Urinary bladder (tissue), 3 donors: ENCODE measurements at regions not wholly inside any gene's neighbourhood (a gene's known extent, or its start where the extent isn't known, plus 50 kb on each side); places are given as distances from the start of the nearest gene placed in this dataset.

Experiments used
- DNase-seq: peaks from one replicate; pipeline ENCODE4 v3.0.0-alpha.2; 2015; ENCODE audit errors: extremely low spot score
- H3K27ac ChIP-seq: one replicate; pipeline ENCODE4 v1.5.1; 2013; ENCODE audit warnings: low read depth, mild to moderate bottlenecking, moderate library complexity
- H3K36me3 ChIP-seq: one replicate; pipeline ENCODE4 v1.6.1; 2013; ENCODE audit warnings: mild to moderate bottlenecking, moderate library complexity; ENCODE audit not compliant: insufficient read depth
- H3K4me1 ChIP-seq: one replicate; pipeline ENCODE4 v1.6.1; 2013; ENCODE audit warnings: mild to moderate bottlenecking, moderate library complexity; ENCODE audit not compliant: insufficient read depth
- H3K4me3 ChIP-seq: one replicate; pipeline ENCODE4 v1.5.1; 2013; ENCODE audit warnings: low read depth, low read length
- WGBS: extraction: QIAGEN DNeasy Blood & Tissue Kit; methylation state at CpG from one replicate; pipeline ENCODE4 v1.1.7; 2013; 5-methylcytosine and 5-hydroxymethylcytosine counted together
- donor health status: healthy with polysubstance abuse.
- donor health status: healthy.

- 88% methylated on average over 7 of the region's 7 CpGs for WGBS
- Histone ChIP-seq H3K4me3 (no peak overlapping the region), H3K36me3 (no peaks in the 10 kb centered on the region), H3K27ac (no peak overlapping the region), H3K4me1 (no peaks in the 10 kb centered on the region)
- no peak for DNase-seq
These were observed 873.0 kb downstream of the SORCS3 start for GRCh38 chr10:105514106-105514505.

- Histone ChIP-seq H3K27ac (no peak overlapping the region), H3K4me3 (no peak overlapping the region), H3K36me3 (no peaks in the 10 kb centered on the region), H3K4me1 (no peaks in the 10 kb centered on the region)
- 80% methylated on average over 3 of the region's 3 CpGs for WGBS
- no peak for DNase-seq
These were observed 868.4 kb downstream of the SORCS3 start for GRCh38 chr10:105509517-105509916.

GRCh38 chr10:105506262-105506661 is 865.2 kb downstream of the SORCS3 start:
- no peak for DNase-seq
- 30% methylated on average over 5 of the region's 5 CpGs for WGBS
- H3K27ac ChIP-seq = no peak overlapping the region
- no peaks in the 10 kb centered on the region for H3K36me3 ChIP-seq
- no peak overlapping the region for H3K4me3 ChIP-seq
- H3K4me1 ChIP-seq = no peaks in the 10 kb centered on the region

- H3K4me1 ChIP-seq = no peaks in the 10 kb centered on the region
- no peak overlapping the region for H3K27ac ChIP-seq
- no peaks in the 10 kb centered on the region for H3K36me3 ChIP-seq
- no peak for DNase-seq
- H3K4me3 ChIP-seq = no peak overlapping the region
These were observed 862.6 kb downstream of the SORCS3 start for GRCh38 chr10:105503714-105504113.

DNA sequence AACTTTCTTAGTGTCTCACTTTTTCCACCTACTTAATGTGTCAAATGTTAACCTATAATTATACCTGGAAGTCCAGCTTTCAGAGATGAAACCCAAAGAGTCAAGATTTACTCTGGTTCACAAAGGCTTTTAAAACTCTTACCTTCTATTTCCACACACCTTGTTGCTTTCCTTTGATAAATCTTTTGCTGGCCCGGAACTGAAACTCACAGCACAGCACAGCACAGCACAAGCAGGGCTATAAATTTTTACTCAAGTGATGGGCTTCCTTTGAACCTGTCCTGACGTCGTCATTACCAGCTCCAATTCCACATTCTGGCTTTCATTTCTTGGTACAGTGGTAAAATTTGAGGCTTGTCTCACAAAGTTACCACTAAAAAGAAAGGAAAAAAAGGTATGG is 861.0 kb downstream of the SORCS3 start:
- 52% methylated on average over 3 of the region's 3 CpGs for WGBS
- no peaks in the 10 kb centered on the region for H3K4me1 ChIP-seq
- H3K27ac ChIP-seq = no peak overlapping the region
- H3K36me3 ChIP-seq = no peaks in the 10 kb centered on the region
- DNase-seq = no peak
- no peak overlapping the region for H3K4me3 ChIP-seq

DNA sequence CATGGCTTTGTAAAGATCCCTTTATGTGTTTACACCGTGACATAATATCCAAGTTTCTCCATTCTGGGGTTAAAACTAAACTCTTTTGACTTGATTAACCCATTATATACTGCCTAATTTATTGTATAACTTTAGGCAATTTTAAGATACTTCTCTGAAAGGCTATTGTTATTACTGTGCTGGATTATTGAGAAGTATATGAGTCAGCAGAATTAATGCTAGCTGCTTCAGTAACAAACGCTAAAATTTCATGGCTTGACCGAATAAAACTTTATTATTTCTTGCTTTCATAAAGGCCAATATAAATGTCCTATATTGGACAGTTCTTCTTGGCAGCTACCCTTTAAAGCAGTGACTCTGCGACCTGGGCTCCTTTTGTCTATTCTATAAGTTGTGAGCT is 853.9 kb downstream of the SORCS3 start:
- no peak for DNase-seq
- WGBS = 91% methylated on average over 4 of the region's 4 CpGs
- Histone ChIP-seq H3K27ac (no peak overlapping the region), H3K4me3 (no peak overlapping the region), H3K4me1 (no peaks in the 10 kb centered on the region), H3K36me3 (no peaks in the 10 kb centered on the region)

DNA sequence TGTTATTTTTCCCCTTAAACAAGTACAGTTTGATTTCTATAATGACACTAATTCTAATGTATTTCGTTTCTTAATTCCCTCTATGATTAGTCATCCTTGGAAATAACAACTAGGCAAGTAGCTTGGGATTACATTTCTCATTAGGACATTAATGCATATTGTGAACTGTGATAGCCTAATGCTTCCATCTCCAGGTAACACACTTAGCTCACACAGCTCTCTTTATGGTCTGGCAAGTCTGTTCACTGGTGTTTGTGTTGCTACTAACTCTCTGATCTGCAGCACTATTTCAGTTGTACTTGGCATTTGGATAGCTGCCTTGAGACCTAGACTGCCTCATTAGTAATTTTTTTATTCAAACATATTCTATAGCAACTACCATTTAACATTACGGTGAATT is 853.2 kb downstream of the SORCS3 start:
- Histone ChIP-seq H3K27ac (no peak overlapping the region), H3K4me3 (no peak overlapping the region), H3K36me3 (no peaks in the 10 kb centered on the region), H3K4me1 (no peaks in the 10 kb centered on the region)
- 74% methylated on average over 2 of the region's 2 CpGs for WGBS
- no peak for DNase-seq

DNA sequence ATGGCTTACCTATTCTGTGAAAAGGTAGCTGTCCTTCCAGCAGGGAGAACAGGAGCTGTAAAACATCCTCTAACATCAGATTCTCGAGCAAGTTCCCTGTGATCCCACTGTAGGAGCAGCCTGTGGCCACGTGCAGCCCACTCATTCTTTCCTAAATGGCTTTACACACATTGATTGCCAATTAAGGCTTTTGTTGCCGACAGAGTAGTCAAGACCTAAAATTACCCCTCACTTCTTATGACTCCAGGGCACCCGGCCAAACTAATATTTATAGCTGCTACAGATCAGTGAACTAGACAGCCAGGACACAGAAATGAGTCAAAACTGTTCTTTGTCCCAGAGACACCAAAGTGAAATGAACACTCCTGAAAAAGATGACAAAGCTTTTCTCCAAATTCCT is 832.1 kb downstream of the SORCS3 start:
- H3K4me1 ChIP-seq = no peaks in the 10 kb centered on the region
- WGBS = 17% methylated on average over 4 of the region's 4 CpGs
- H3K4me3 ChIP-seq = no peak overlapping the region
- H3K27ac ChIP-seq = no peak overlapping the region
- no peaks in the 10 kb centered on the region for H3K36me3 ChIP-seq
- no peak for DNase-seq

GRCh38 chr10:105468759-105469158 is 827.7 kb downstream of the SORCS3 start:
- 28% methylated on average over 1 of the region's 1 CpG for WGBS
- H3K27ac ChIP-seq = no peak overlapping the region
- H3K4me1 ChIP-seq = no peaks in the 10 kb centered on the region
- H3K36me3 ChIP-seq = no peaks in the 10 kb centered on the region
- H3K4me3 ChIP-seq = no peak overlapping the region
- no peak for DNase-seq

GRCh38 chr10:105466521-105466920 is 825.4 kb downstream of the SORCS3 start:
- DNase-seq = no peak
- WGBS = 89% methylated on average over 1 of the region's 1 CpG
- Histone ChIP-seq H3K27ac (no peak overlapping the region), H3K36me3 (no peaks in the 10 kb centered on the region), H3K4me1 (no peaks in the 10 kb centered on the region), H3K4me3 (no peak overlapping the region)

DNA sequence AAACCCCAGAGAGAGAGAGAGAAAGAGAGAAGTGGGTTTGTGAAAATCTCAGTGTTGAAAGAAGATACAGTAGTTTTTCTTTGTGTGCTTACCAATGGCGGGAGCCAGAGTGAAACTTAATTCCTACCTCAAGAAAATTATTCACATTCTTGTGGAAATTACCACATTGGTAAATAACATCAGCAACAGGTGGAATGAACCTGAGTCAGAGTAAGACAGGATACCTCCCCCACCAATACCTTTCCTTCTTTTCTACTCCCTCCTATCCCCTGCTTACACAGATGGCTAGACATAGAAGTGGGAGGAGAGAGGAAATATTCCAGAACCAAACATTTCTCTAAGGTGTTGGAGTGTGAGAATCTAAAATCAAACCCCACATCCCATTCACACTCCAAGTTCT is 793.9 kb downstream of the SORCS3 start:
- H3K4me1 ChIP-seq = no peaks in the 10 kb centered on the region
- no peak overlapping the region for H3K27ac ChIP-seq
- no peaks in the 10 kb centered on the region for H3K36me3 ChIP-seq
- H3K4me3 ChIP-seq = no peak overlapping the region
- WGBS = 86% methylated on average over 1 of the region's 1 CpG
- DNase-seq = no peak

DNA sequence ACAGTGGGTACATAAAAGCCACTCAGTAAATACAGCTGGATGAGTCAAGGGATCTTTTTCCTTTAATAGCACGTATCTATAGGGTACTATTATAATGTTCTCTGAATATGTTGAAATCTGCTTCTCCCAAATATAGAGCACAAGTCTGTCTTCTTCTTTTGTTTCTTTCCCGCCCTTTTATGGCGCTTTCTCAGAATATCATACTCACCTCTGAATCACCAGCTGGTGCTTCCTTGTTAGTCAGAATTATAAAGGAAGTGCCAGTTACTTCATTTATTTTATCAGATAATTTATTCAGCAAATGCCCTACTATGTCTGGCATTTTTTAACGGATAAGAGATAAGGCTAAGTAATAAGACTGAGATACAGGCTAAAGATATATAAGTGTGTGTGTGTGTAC is 772.9 kb downstream of the SORCS3 start:
- 66% methylated on average over 4 of the region's 4 CpGs for WGBS

DNA sequence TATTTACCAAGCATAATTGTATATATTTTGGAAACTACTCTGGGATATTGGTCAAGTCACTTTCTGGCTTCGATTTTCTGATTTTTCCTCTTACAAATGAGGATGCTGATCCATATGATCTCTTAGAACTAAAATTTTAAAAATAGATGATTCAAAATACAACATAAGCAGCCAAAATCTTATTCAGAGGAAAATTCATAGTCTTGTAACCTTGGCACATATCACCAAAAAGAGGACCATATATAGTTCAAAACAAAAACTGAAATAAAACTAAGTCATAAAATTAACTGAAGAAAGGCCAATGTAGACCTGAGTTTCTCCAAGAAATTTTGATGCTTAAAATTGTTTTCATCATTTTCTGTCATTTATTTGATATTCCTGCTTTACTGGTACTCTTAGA is 768.3 kb downstream of the SORCS3 start:
- no peak for DNase-seq
- WGBS = 72% methylated on average over 1 of the region's 1 CpG
- H3K4me3 ChIP-seq = no peak overlapping the region
- no peak overlapping the region for H3K27ac ChIP-seq
- H3K36me3 ChIP-seq = no peaks in the 10 kb centered on the region
- H3K4me1 ChIP-seq = no peaks in the 10 kb centered on the region

More for the DNA sequence above, 772.9 kb downstream of the SORCS3 start:
- H3K36me3 ChIP-seq = no peaks in the 10 kb centered on the region
- no peak overlapping the region for H3K27ac ChIP-seq
- no peaks in the 10 kb centered on the region for H3K4me1 ChIP-seq
- no peak overlapping the region for H3K4me3 ChIP-seq
- no peak for DNase-seq

- H3K4me3 ChIP-seq = no peak overlapping the region
- DNase-seq = no peak
- H3K27ac ChIP-seq = no peak overlapping the region
- WGBS = 85% methylated on average over 2 of the region's 2 CpGs
- H3K4me1 ChIP-seq = no peaks in the 10 kb centered on the region
- no peaks in the 10 kb centered on the region for H3K36me3 ChIP-seq
These were observed 765.4 kb downstream of the SORCS3 start for GRCh38 chr10:105406488-105406887.

GRCh38 chr10:105398202-105398601 is 757.1 kb downstream of the SORCS3 start:
- Histone ChIP-seq H3K4me3 (no peak overlapping the region), H3K27ac (no peak overlapping the region), H3K4me1 (no peaks in the 10 kb centered on the region), H3K36me3 (no peaks in the 10 kb centered on the region)
- no peak for DNase-seq
- WGBS = 33% methylated on average over 4 of the region's 4 CpGs
